ENCODE measurements at regions not wholly inside any gene's neighbourhood (a gene's known extent, or its start where the extent isn't known, plus 50 kb on each side); places are given as distances from the start of the nearest gene placed in this dataset.

DNA sequence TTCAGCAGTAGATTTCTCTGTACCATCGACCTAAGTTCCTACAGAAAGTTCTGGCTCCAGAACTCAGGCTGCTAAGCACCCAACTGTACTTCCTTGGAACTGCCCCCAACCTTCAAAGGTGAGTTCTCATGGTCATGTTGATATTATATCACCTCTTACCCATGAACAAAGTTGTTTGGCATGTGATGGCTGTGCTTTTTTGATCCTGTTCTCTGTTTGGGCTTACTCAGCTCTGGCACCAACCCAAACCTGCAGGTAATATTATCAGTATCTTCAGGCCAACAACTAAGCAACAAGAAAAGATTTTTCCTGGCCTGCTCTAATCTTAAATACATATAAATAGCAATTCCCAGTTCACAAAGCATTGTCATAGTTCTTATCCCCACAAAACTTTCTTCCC is 318.7 kb upstream of the LMCD1 start:
- TF ChIP-seq, protein P1, sequence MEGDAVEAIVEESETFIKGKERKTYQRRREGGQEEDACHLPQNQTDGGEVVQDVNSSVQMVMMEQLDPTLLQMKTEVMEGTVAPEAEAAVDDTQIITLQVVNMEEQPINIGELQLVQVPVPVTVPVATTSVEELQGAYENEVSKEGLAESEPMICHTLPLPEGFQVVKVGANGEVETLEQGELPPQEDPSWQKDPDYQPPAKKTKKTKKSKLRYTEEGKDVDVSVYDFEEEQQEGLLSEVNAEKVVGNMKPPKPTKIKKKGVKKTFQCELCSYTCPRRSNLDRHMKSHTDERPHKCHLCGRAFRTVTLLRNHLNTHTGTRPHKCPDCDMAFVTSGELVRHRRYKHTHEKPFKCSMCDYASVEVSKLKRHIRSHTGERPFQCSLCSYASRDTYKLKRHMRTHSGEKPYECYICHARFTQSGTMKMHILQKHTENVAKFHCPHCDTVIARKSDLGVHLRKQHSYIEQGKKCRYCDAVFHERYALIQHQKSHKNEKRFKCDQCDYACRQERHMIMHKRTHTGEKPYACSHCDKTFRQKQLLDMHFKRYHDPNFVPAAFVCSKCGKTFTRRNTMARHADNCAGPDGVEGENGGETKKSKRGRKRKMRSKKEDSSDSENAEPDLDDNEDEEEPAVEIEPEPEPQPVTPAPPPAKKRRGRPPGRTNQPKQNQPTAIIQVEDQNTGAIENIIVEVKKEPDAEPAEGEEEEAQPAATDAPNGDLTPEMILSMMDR (IDR thresholded peaks at IDR 0.05; ENCODE audit: low read depth, low read length): no peak
- H3K4me1 ChIP-seq: 0 out of 2 replicates have a peak, but pooled peaks cover 3% of the 10 kb centered on the region
- H3K9me3 ChIP-seq: no peaks in the 10 kb centered on the region
- no peak overlapping the region for H3K4me3 ChIP-seq (ENCODE audit: low read depth, low read length)
- no peaks in the 10 kb centered on the region for H3K36me3 ChIP-seq
- H3K27me3 ChIP-seq: no peaks in the 10 kb centered on the region
- no peak for DNase-seq

DNA sequence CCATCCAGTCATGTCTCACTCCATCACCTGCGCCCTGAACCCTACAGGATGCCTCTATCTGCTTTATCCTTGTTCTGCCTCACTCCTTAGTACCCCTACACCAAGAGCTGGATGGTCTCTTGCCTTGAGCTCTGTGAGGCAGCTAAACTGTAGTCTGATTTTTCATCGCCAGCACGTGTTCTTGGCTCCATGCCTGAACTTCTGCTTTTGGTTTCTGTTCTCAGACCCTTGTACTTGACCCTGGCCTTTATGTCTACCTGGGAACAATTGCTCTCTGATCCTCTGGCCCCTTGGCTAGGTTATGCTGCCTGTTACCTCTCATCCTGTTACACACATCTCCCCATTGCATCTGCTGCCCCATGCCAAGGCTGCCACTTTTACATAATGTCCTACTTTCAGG is 318.0 kb upstream of the LMCD1 start:
- Histone ChIP-seq H3K36me3 (no peaks in the 10 kb centered on the region), H3K4me1 (0 out of 2 replicates have a peak, but pooled peaks cover 3% of the 10 kb centered on the region), H3K27me3 (no peaks in the 10 kb centered on the region), H3K4me3 (ENCODE audit: low read depth, low read length) (no peak overlapping the region), H3K9me3 (no peaks in the 10 kb centered on the region)
- no peak for DNase-seq
- TF ChIP-seq, protein P1 (IDR thresholded peaks at IDR 0.05; ENCODE audit: low read depth, low read length): no peak

DNA sequence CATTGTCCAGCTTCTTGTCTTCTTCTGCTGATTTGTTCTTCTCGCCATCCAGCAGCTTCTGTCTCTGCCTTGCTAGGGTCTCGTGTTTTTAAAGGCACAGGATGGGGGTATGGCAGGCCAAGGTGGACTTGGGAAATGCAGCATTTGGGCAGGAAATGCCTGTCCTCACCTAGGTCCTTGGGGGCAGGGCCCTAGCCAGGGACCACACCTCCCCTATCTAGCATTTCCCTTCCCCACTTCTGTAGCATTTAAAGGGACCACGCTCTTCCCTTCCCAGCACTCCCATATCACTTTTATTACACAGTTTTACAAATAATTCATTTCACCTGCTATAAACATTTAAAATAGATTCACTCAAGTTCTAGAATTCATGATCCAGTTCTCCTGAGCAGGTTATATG is 315.4 kb upstream of the LMCD1 start:
- no peak for DNase-seq
- TF ChIP-seq, protein P1 (IDR thresholded peaks at IDR 0.05; ENCODE audit: low read depth, low read length): no peak
- Histone ChIP-seq H3K27me3 (no peaks in the 10 kb centered on the region), H3K36me3 (no peaks in the 10 kb centered on the region), H3K4me3 (ENCODE audit: low read depth, low read length) (no peak overlapping the region), H3K9me3 (no peaks in the 10 kb centered on the region), H3K4me1 (0 out of 2 replicates have a peak, but pooled peaks cover 3% of the 10 kb centered on the region)

DNA sequence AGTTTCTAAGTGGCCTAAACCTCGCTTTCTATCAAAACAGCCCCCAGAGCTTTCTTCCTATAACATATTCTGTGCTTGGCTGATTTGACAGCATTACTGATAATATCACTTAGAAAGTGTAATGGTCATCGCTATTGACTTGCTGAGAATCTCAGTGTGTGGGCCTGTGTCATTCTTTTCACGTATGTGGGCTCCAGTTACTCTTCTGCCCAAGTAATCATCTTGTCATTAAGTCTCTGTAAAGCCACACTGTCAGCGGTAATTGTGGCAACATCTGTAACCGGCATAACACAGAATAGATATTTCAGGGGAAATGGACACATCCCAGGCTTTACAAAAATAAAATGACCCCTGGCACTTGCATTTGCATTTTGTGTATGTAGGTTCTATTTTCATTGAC is 313.6 kb upstream of the LMCD1 start:
- DNase-seq: no peak
- Histone ChIP-seq H3K4me1 (0 out of 2 replicates have a peak, but pooled peaks cover 3% of the 10 kb centered on the region), H3K36me3 (no peaks in the 10 kb centered on the region), H3K4me3 (ENCODE audit: low read depth, low read length) (no peak overlapping the region), H3K27me3 (no peaks in the 10 kb centered on the region), H3K9me3 (no peaks in the 10 kb centered on the region)
- TF ChIP-seq, protein P1 (IDR thresholded peaks at IDR 0.05; ENCODE audit: low read depth, low read length): no peak

DNA sequence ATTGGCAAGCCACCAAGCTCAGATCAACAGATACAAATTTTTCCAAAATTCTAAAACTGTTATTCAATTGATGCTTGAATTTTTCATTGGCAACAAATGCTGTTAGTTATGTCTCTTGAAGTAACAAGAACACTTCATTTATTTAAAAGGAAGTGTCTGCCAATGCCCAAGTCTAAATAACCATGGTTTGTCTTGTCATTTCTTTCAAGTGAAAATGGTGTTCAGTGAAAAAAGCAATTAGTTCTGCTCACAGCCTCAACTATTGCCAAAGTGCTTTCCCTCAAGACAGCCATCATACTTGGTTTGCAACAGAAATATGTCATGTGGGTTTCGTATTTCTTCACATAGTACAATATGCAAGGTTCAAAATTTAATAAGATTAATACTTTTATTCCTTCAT is 312.6 kb upstream of the LMCD1 start:
- Histone ChIP-seq H3K9me3 (no peaks in the 10 kb centered on the region), H3K4me1 (0 out of 2 replicates have a peak, but pooled peaks cover 3% of the 10 kb centered on the region), H3K36me3 (no peaks in the 10 kb centered on the region), H3K4me3 (ENCODE audit: low read depth, low read length) (no peak overlapping the region), H3K27me3 (no peaks in the 10 kb centered on the region)
- TF ChIP-seq, protein P1 (IDR thresholded peaks at IDR 0.05; ENCODE audit: low read depth, low read length): no peak
- no peak for DNase-seq

DNA sequence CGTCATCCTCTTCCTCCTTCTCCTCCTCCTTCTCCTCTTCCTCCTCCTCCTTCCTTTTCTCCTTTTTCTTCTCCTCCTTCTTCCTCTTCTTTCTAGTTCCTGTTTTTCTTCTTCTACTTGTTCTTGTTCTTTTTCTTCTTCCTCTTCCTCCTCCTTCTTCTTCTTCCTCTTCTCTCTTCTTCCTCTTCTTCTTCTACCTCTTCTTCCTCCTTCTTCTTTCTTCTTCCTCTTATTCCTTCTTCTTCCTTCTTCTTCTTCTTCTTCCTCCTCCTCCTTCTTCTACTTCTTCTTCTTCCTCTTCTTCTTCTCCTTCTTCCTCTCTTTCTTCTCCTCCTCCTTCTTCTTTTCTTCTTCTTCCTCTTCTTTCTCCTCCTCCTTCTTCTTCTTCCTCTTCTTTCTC is 310.2 kb upstream of the LMCD1 start:
- TF ChIP-seq, protein P1 (IDR thresholded peaks at IDR 0.05; ENCODE audit: low read depth, low read length): no peak
- 0 out of 2 replicates have a peak, but pooled peaks cover 3% of the 10 kb centered on the region for H3K4me1 ChIP-seq
- no peak overlapping the region for H3K4me3 ChIP-seq (ENCODE audit: low read depth, low read length)
- H3K36me3 ChIP-seq: no peaks in the 10 kb centered on the region
- no peaks in the 10 kb centered on the region for H3K27me3 ChIP-seq
- DNase-seq: no peak
- no peaks in the 10 kb centered on the region for H3K9me3 ChIP-seq
